Common myeloid progenitor, CD34-positive (primary cell): ENCODE measurements at regions not wholly inside any gene's neighbourhood (a gene's known extent, or its start where the extent isn't known, plus 50 kb on each side); places are given as distances from the start of the nearest gene placed in this dataset.

Source experiments
- CTCF ChIA-PET: fragments of 350-600 bp; sonication (Branson Sonifier 250); formaldehyde crosslinking; loops from one replicate; lab custom pipeline; 2021; ENCODE audit warnings: antibody characterized with exemption; lab: Charles Lee
- POLR2A ChIA-PET: fragments of 350-600 bp; sonication (Branson Sonifier 250); formaldehyde crosslinking; loops from one replicate; lab custom pipeline; 2021; ENCODE audit warnings: antibody characterized with exemption; lab: Charles Lee
- DNase-seq, 3 donors: peaks; one replicate each; pipeline versions ENCODE4 v3.0.0 to v3.0.0-alpha.2; 2013
- H3K27ac ChIP-seq, 2 experiments: 1 replicate in 1 of 2; 2 replicates in 1 of 2; pipeline ENCODE4 v1.7.0; 2013; ENCODE audit warnings: inconsistent platforms in 2 of 2, low read length in 2 of 2, mild to moderate bottlenecking in 2 of 2, low read depth in 1 of 2, moderate library complexity in 1 of 2; ENCODE audit not compliant: severe bottlenecking in 2 of 2, insufficient read depth in 1 of 2, poor library complexity in 1 of 2
- H3K27me3 ChIP-seq, 5 experiments: replicated peaks in 2 of 5; 1 replicate in 3 of 5; 2 replicates in 2 of 5; pipeline versions ENCODE4 v1.6.1 to v1.7.0; 2013; ENCODE audit warnings: low read length in 4 of 5, mild to moderate bottlenecking in 2 of 5, moderate library complexity in 2 of 5, inconsistent platforms in 1 of 5; ENCODE audit not compliant: insufficient read depth in 5 of 5, control insufficient read depth in 4 of 5
- H3K36me3 ChIP-seq, 4 experiments: 1 replicate in 2 of 4; 2 replicates in 2 of 4; pipeline versions ENCODE4 v1.6.1 to v1.7.0; 2013; ENCODE audit warnings: low read length in 3 of 4, control low read depth in 1 of 4, mild to moderate bottlenecking in 1 of 4; ENCODE audit not compliant: control insufficient read depth in 4 of 4, insufficient read depth in 4 of 4
- H3K4me1 ChIP-seq, 4 experiments: 1 replicate in 3 of 4; 2 replicates in 1 of 4; pipeline versions ENCODE4 v1.6.1 to v1.7.1; 2013; ENCODE audit warnings: low read length in 3 of 4, mild to moderate bottlenecking in 3 of 4, control low read depth in 1 of 4, inconsistent platforms in 1 of 4, moderate library complexity in 1 of 4; ENCODE audit not compliant: control insufficient read depth in 4 of 4, insufficient read depth in 4 of 4; ENCODE audit errors: control extremely low read depth in 1 of 4
- H3K4me3 ChIP-seq, 7 experiments: 1 replicate in 4 of 7; 2 replicates in 3 of 7; pipeline versions ENCODE4 v1.5.1 to v1.7.0; 2013; ENCODE audit warnings: mild to moderate bottlenecking in 7 of 7, low read length in 6 of 7, moderate library complexity in 6 of 7, inconsistent platforms in 2 of 7, low read depth in 2 of 7, control low read depth in 1 of 7; ENCODE audit not compliant: insufficient read depth in 4 of 7, control insufficient read depth in 1 of 7; ENCODE audit errors: extremely low read depth in 1 of 7
- H3K9me3 ChIP-seq, 5 experiments: 1 replicate in 4 of 5; 2 replicates in 1 of 5; pipeline versions ENCODE4 v1.6.1 to v1.7.1; 2013; ENCODE audit warnings: low read length in 4 of 5, mild to moderate bottlenecking in 2 of 5, inconsistent platforms in 1 of 5, low read depth in 1 of 5, moderate library complexity in 1 of 5; ENCODE audit not compliant: control insufficient read depth in 4 of 5, insufficient read depth in 2 of 5; ENCODE audit errors: control extremely low read depth in 1 of 5
- WGBS: methylation state at CpG from one replicate; pipeline ENCODE4 v1.1.5; 2013; ENCODE audit not compliant: insufficient coverage; 5-methylcytosine and 5-hydroxymethylcytosine counted together

DNA sequence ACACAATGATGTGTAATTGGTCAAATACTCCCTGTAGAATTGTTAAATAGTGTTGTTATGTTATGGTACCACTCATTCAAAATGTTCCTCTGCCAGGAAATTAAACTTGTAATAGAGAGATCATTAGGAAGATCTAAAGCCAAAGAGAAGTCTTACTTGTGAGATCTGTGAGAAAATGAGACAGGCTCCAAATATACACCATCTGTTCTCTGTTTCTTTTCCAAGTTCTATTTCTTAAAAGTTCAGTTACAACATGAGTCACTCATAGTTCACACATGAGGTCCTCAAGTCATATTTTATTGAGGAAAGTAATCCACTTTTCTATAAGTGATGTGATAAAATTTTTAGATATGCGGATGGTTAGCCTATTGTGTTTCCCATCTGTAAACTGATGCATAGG, 1038.1 kb upstream of the PRR20A start:
- Histone ChIP-seq H3K36me3 (no peaks in the 10 kb centered on the region), H3K27me3 (no peaks in the 10 kb centered on the region), H3K9me3 (peaks cover 0 to 3% (median 0%) of the 10 kb centered on the region in 5 experiments), H3K27ac (no peak overlapping the region), H3K4me3 (no peak overlapping the region), H3K4me1 (no peaks in the 10 kb centered on the region)
- ChIA-PET POLR2A (no interaction called here), CTCF (no interaction called here)
- DNase-seq, result no peak
- no CpG with 5 or more reads among the region's 1 CpG for WGBS

DNA sequence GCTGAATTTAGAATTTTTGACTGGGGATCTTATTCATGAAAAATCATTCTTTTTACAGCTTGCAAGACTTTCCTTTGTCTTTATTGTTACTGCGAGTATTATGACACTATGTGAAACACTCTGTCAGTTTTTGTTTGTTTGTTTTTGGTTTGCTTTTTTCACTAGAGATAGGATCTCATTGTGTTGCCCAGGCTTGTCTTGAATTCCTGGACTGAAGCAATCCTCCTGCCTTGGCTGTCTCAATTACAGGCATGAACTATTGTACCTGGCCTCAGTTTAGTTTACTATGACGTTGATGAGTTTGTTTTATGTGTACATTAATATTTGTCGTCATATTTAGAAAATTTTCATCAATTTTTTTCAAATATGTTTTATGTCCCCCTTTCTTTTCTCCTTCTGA, 1030.0 kb upstream of the PRR20A start:
- no peaks in the 10 kb centered on the region for H3K4me1 ChIP-seq
- DNase-seq, result no peak
- no peaks in the 10 kb centered on the region for H3K27me3 ChIP-seq
- no peaks in the 10 kb centered on the region for H3K36me3 ChIP-seq
- H3K4me3 ChIP-seq, result no peak overlapping the region
- WGBS, result no CpG with 5 or more reads among the region's 3 CpGs
- H3K9me3 ChIP-seq, result no peaks in the 10 kb centered on the region
- POLR2A ChIA-PET, result no interaction called here
- H3K27ac ChIP-seq, result no peak overlapping the region
- CTCF ChIA-PET, result no interaction called here

DNA sequence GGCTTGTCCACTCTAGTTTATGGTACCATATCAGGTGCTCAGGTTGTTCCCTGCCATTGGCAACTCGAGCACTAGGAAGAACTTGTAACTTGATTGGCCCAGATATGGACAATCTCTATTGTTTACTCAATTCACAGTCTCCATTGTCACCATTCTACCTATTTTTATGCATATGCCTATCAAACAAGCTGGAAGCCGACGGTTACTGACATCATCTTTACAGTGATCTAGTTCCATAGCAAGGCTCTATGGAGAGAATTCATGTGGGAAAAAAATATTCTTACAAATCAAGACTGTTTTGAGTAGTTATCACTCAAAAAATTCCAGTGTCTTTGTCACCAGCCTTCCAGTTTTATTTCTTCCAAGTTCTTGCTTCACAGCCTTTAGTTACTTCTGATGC, 1006.2 kb upstream of the PRR20A start:
- no peaks in the 10 kb centered on the region for H3K36me3 ChIP-seq
- ChIA-PET POLR2A (no interaction called here), CTCF (no interaction called here)
- no peaks in the 10 kb centered on the region for H3K4me1 ChIP-seq
- H3K27me3 ChIP-seq, result no peaks in the 10 kb centered on the region
- WGBS, result 67% methylated on average over 1 of the region's 3 CpGs
- no peak overlapping the region for H3K4me3 ChIP-seq
- H3K9me3 ChIP-seq, result no peaks in the 10 kb centered on the region
- no peak for DNase-seq
- no peak overlapping the region for H3K27ac ChIP-seq

DNA sequence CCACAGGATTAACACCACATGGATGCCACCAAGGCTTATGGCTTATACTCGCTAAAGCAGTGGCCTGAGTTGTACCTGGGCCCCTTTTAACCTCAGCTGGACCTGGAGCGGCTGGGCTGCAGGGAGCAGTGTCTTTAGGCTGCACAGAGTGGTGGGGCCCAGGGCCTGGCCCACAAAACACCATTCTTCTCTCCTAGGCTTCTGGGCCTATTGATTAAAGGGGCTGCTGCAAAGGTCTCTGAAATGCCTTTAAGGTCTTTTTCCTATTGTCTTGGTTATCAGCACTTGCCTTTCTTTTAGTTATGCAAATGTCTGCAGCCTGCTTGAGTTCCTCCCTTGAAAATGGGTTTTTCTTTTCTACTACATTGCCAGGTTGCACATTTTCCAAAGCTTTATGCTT, 973.9 kb upstream of the PRR20A start:
- Histone ChIP-seq H3K27ac (no peak overlapping the region), H3K9me3 (no peaks in the 10 kb centered on the region), H3K36me3 (no peaks in the 10 kb centered on the region), H3K27me3 (no peaks in the 10 kb centered on the region), H3K4me3 (no peak overlapping the region), H3K4me1 (no peaks in the 10 kb centered on the region)
- DNase-seq, result no peak
- CTCF ChIA-PET, result no interaction called here
- POLR2A ChIA-PET, result no interaction called here
- 94% methylated on average over 2 of the region's 2 CpGs for WGBS

DNA sequence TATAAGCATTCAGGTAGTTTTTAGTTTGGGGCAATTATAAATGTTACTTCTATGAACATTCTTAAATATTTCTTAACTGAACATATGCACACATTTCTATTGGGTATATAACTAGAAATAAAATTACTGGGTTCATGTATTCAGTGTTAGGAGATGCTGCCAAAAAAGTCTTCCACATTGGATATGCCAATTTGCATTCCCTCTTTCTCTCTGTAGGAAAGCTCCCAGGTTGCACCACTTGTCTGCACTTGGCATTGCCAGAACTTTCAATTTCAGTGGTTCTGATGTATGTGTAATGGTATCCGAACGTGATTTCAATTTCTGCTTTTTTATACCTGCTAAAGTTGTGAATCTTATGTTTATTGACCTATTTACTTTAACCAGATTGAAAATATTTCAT, 972.1 kb upstream of the PRR20A start:
- H3K9me3 ChIP-seq, result no peaks in the 10 kb centered on the region
- WGBS, result no CpG with 5 or more reads among the region's 2 CpGs
- POLR2A ChIA-PET, result no interaction called here
- H3K4me3 ChIP-seq, result no peak overlapping the region
- H3K36me3 ChIP-seq, result no peaks in the 10 kb centered on the region
- no peaks in the 10 kb centered on the region for H3K27me3 ChIP-seq
- H3K4me1 ChIP-seq, result no peaks in the 10 kb centered on the region
- CTCF ChIA-PET, result no interaction called here
- no peak for DNase-seq
- no peak overlapping the region for H3K27ac ChIP-seq

DNA sequence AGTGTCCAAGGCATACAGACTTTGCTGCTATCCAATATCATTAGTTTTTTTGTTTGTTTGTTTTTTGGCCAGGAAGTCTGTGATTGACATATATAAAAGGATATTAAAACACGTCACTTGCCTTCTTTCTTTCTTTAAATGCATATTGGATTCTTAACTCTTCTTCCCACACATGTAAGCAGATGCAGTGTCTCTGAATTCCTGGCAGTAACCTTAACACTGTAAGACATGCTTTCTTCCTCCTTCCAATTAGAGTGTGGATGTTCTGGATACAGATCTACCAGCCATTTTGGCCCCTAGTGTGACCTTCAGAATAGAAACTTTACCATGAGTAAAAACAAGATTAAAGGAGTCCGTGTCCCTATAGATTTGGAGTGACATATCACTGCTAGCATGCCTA, 967.4 kb upstream of the PRR20A start:
- DNase-seq, result no peak
- CTCF ChIA-PET, result no interaction called here
- no peaks in the 10 kb centered on the region for H3K4me1 ChIP-seq
- WGBS, result no CpG with 5 or more reads among the region's 2 CpGs
- H3K4me3 ChIP-seq, result no peak overlapping the region
- H3K36me3 ChIP-seq, result no peaks in the 10 kb centered on the region
- H3K27me3 ChIP-seq, result no peaks in the 10 kb centered on the region
- no peaks in the 10 kb centered on the region for H3K9me3 ChIP-seq
- POLR2A ChIA-PET, result no interaction called here
- H3K27ac ChIP-seq, result no peak overlapping the region

DNA sequence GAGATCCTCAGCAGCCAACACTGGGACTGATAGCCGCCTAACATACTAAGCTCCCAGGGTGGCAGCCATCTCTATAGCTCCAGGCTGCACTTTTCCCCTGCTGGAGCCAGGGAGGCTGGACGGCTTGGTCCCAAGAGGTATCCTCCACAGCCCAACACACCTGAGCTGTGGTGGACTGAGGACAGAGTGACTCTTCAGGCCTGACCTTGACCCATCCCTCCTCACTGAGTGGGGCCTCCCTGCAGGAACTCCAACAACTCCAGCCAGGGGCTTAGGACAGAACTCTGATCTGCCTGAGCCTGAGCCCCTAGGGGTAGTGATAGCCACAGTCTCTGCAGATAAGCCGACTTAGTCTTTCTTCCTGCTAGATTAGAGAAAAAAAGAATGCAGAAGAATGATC, 958.1 kb upstream of the PRR20A start:
- Histone ChIP-seq H3K36me3 (no peaks in the 10 kb centered on the region), H3K27ac (no peak overlapping the region), H3K27me3 (no peaks in the 10 kb centered on the region), H3K4me1 (no peaks in the 10 kb centered on the region), H3K4me3 (no peak overlapping the region), H3K9me3 (no peaks in the 10 kb centered on the region)
- POLR2A ChIA-PET, result no interaction called here
- no peak for DNase-seq
- CTCF ChIA-PET, result no interaction called here
- 86% methylated on average over 1 of the region's 3 CpGs for WGBS
